ENCODE measurements at regions not wholly inside any gene's neighbourhood (a gene's known extent, or its start where the extent isn't known, plus 50 kb on each side); places are given as distances from the start of the nearest gene placed in this dataset.

DNA sequence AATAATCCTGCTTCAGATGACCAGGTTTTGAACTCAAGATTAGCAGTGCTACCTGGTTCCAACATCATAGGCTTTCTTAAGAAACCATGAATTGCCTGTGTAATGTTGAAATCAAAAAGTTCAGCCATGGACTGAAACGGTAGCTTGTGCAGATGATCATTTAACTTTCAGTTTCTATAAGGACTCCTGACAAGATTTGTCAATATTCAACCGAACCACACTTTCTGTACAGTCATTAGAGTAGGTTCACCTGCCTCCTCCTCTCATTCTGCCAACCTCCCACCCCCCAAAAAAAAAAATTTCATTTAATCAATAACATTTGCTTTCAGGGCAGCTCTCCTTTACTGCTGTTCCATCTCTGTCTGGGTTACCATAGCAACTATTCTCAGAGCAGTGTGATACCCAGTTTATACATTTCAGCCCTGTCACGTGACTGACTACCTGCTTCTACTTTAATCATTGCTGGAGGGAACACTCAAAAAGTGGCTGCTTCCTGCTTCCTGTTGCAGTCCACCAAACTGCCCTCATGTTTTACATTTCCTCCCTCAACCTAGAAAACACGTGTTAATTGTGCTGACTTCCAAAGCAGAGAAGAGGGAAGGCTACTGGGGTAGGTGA is 275.5 kb downstream of the SS18 start:
- Histone ChIP-seq H3K9me3 (no peaks in the 10 kb centered on the region), H3K36me3 (ENCODE audit: control insufficient read depth, insufficient read depth, low read length) (no peaks in the 10 kb centered on the region), H3K27me3 (replicated peaks; ENCODE audit: control insufficient read depth, insufficient read depth, low read length) (no peaks in the 10 kb centered on the region), H3K4me1 (no peaks in the 10 kb centered on the region), H3K4me3 (ENCODE audit: low read depth, low read length) (no peak overlapping the region)
- Mint-ChIP-seq H3K27me3 (ENCODE audit: insufficient read depth, unreplicated experiment) (peaks cover 3% of the 10 kb centered on the region), H3K27ac (ENCODE audit: unreplicated experiment) (no peak overlapping the region), H3K36me3 (ENCODE audit: insufficient read depth, unreplicated experiment) (no peaks in the 10 kb centered on the region), H3K4me3 (ENCODE audit: unreplicated experiment) (no peak overlapping the region), H3K9me3 (ENCODE audit: unreplicated experiment) (no peaks in the 10 kb centered on the region), H3K4me1 (ENCODE audit: low read depth, unreplicated experiment) (no peaks in the 10 kb centered on the region)
- ChIA-PET CTCF (no interaction called here), POLR2A (no interaction called here)
- BruUV-seq (replicated peaks), result no TSS peak
- no peak for DNase-seq
- TF ChIP-seq, protein P1, sequence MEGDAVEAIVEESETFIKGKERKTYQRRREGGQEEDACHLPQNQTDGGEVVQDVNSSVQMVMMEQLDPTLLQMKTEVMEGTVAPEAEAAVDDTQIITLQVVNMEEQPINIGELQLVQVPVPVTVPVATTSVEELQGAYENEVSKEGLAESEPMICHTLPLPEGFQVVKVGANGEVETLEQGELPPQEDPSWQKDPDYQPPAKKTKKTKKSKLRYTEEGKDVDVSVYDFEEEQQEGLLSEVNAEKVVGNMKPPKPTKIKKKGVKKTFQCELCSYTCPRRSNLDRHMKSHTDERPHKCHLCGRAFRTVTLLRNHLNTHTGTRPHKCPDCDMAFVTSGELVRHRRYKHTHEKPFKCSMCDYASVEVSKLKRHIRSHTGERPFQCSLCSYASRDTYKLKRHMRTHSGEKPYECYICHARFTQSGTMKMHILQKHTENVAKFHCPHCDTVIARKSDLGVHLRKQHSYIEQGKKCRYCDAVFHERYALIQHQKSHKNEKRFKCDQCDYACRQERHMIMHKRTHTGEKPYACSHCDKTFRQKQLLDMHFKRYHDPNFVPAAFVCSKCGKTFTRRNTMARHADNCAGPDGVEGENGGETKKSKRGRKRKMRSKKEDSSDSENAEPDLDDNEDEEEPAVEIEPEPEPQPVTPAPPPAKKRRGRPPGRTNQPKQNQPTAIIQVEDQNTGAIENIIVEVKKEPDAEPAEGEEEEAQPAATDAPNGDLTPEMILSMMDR (IDR thresholded peaks at IDR 0.05; ENCODE audit: insufficient read depth in 1 of 2, low read depth in 1 of 2, low read length in 1 of 2, severe bottlenecking in 1 of 2, unreplicated experiment in 1 of 2), result no peak
- intact Hi-C loops (cut with micrococcal nuclease; ENCODE audit: unreplicated experiment), result no loop called here

DNA sequence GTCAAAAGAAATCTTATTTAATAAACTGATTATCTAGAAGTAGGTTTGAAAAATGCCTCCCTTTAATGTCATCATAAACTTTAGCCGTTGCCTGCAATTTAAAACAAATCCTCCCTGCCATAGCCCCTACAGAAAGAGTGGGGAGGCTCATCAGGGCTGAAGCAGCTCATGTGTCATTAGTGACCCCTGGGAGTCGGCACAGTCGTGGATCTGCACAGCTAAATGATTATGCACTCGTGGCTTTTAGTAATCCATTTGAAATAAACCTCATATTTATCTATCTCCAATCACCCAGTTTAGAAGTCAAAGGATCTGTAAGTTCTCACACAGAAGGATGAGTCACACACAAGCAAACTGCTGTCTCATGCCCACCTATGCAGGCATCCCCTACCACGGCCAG is 277.3 kb downstream of the SS18 start:
- CTCF ChIA-PET, result no interaction called here

DNA sequence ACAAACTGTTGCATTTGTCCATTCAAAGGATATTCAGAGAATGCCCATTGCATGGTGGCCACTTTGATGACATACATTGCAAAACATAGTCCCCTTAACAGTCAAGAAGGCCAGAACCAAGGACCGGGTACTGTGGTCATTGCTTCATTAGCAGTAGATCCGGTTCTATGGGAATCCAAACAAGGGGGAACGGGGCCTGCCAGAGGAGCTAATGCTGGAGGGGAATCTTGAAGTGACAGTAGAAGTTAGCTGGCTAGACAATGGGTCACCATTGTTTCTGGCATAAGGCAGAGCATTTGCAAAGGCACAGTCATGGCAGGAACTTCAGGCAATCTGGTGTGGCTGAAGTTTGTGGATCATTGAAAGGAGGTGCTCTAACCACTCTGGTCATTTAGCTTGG is 279.7 kb downstream of the SS18 start:
- H3K4me3 Mint-ChIP-seq (ENCODE audit: unreplicated experiment), result no peak overlapping the region
- no peaks in the 10 kb centered on the region for H3K9me3 ChIP-seq
- H3K9me3 Mint-ChIP-seq (ENCODE audit: unreplicated experiment), result no peaks in the 10 kb centered on the region
- no TSS peak for BruUV-seq (replicated peaks)
- TF ChIP-seq, protein P1 (IDR thresholded peaks at IDR 0.05; ENCODE audit: insufficient read depth in 1 of 2, low read depth in 1 of 2, low read length in 1 of 2, severe bottlenecking in 1 of 2, unreplicated experiment in 1 of 2), result no peak
- POLR2A ChIA-PET, result no interaction called here
- no peaks in the 10 kb centered on the region for H3K27me3 Mint-ChIP-seq (ENCODE audit: insufficient read depth, unreplicated experiment)
- H3K4me1 ChIP-seq, result no peaks in the 10 kb centered on the region
- CTCF ChIA-PET, result no interaction called here
- H3K36me3 Mint-ChIP-seq (ENCODE audit: insufficient read depth, unreplicated experiment), result no peaks in the 10 kb centered on the region
- H3K4me1 Mint-ChIP-seq (ENCODE audit: low read depth, unreplicated experiment), result no peaks in the 10 kb centered on the region
- no peaks in the 10 kb centered on the region for H3K36me3 ChIP-seq (ENCODE audit: control insufficient read depth, insufficient read depth, low read length)
- no peak for DNase-seq
- H3K27ac Mint-ChIP-seq (ENCODE audit: unreplicated experiment), result no peak overlapping the region
- H3K27me3 ChIP-seq (replicated peaks; ENCODE audit: control insufficient read depth, insufficient read depth, low read length), result no peaks in the 10 kb centered on the region
- H3K4me3 ChIP-seq (ENCODE audit: low read depth, low read length), result no peak overlapping the region
- intact Hi-C loops (cut with micrococcal nuclease; ENCODE audit: unreplicated experiment), result no loop called here

More for the DNA sequence above, 277.3 kb downstream of the SS18 start:
- intact Hi-C loops (cut with micrococcal nuclease; ENCODE audit: unreplicated experiment), result no loop called here
- Mint-ChIP-seq H3K27me3 (ENCODE audit: insufficient read depth, unreplicated experiment) (no peaks in the 10 kb centered on the region), H3K4me1 (ENCODE audit: low read depth, unreplicated experiment) (no peaks in the 10 kb centered on the region), H3K4me3 (ENCODE audit: unreplicated experiment) (no peak overlapping the region), H3K36me3 (ENCODE audit: insufficient read depth, unreplicated experiment) (no peaks in the 10 kb centered on the region), H3K9me3 (ENCODE audit: unreplicated experiment) (no peaks in the 10 kb centered on the region), H3K27ac (ENCODE audit: unreplicated experiment) (no peak overlapping the region)
- DNase-seq, result no peak
- TF ChIP-seq, protein P1 (IDR thresholded peaks at IDR 0.05; ENCODE audit: insufficient read depth in 1 of 2, low read depth in 1 of 2, low read length in 1 of 2, severe bottlenecking in 1 of 2, unreplicated experiment in 1 of 2), result no peak
- POLR2A ChIA-PET, result no interaction called here
- no peaks in the 10 kb centered on the region for H3K9me3 ChIP-seq
- H3K4me1 ChIP-seq, result no peaks in the 10 kb centered on the region
- BruUV-seq (replicated peaks), result no TSS peak
- no peak overlapping the region for H3K4me3 ChIP-seq (ENCODE audit: low read depth, low read length)
- no peaks in the 10 kb centered on the region for H3K27me3 ChIP-seq (replicated peaks; ENCODE audit: control insufficient read depth, insufficient read depth, low read length)
- no peaks in the 10 kb centered on the region for H3K36me3 ChIP-seq (ENCODE audit: control insufficient read depth, insufficient read depth, low read length)
